HEK293T (cell line): ENCODE measurements at regions not wholly inside any gene's neighbourhood (a gene's known extent, or its start where the extent isn't known, plus 50 kb on each side); places are given as distances from the start of the nearest gene placed in this dataset.

Experiments
- CTCF ChIA-PET: fragments of 350-600 bp; formaldehyde crosslinking; extraction: SDS; loops from one replicate; lab custom pipeline; 2021; ENCODE audit warnings: antibody characterized with exemption, inconsistent platforms; lab: Yijun Ruan, JAX
- POLR2A ChIA-PET: fragments of 350-600 bp; formaldehyde crosslinking; extraction: SDS; loops from one replicate; lab custom pipeline; 2020; ENCODE audit warnings: antibody characterized with exemption, inconsistent platforms; lab: Yijun Ruan, JAX
- DNase-seq: peaks from one replicate; pipeline ENCODE4 v3.0.0; 2012; ENCODE audit warnings: mixed read lengths; ENCODE audit errors: extremely low spot score
- ARNT ChIP-seq: fragments of 450-650 bp; IDR thresholded peaks from 2 replicates; pipeline ENCODE4 v1.6.1; 2017; ENCODE audit warnings: mild to moderate bottlenecking
- BHLHE40 ChIP-seq: fragments of 450-650 bp; IDR thresholded peaks from 2 replicates; pipeline ENCODE4 v1.6.1; 2016; ENCODE audit warnings: mild to moderate bottlenecking, moderate library complexity, borderline replicate concordance
- CTBP1 ChIP-seq: fragments of 450-650 bp; IDR thresholded peaks from 2 replicates; pipeline ENCODE4 v1.6.1; 2016; ENCODE audit warnings: borderline replicate concordance
- ELF4 ChIP-seq: fragments of 450-650 bp; IDR thresholded peaks from 2 replicates; pipeline ENCODE4 v1.6.1; 2017; ENCODE audit warnings: antibody characterized with exemption
- FOXA1 ChIP-seq: fragments of 450-650 bp; IDR thresholded peaks from 2 replicates; pipeline ENCODE4 v1.6.1; 2016; ENCODE audit warnings: mild to moderate bottlenecking
- FOXK2 ChIP-seq: fragments of 450-650 bp; IDR thresholded peaks from 2 replicates; pipeline ENCODE4 v1.6.1; 2016; ENCODE audit warnings: mild to moderate bottlenecking
- FOXM1 ChIP-seq: fragments of 450-650 bp; IDR thresholded peaks from 2 replicates; pipeline ENCODE4 v1.6.1; 2017; ENCODE audit warnings: mild to moderate bottlenecking, borderline replicate concordance
- HDGF ChIP-seq: fragments of 450-650 bp; IDR thresholded peaks from 2 replicates; pipeline ENCODE4 v1.6.1; 2017; ENCODE audit warnings: antibody characterized with exemption, borderline replicate concordance
- L3MBTL2 ChIP-seq: fragments of 450-650 bp; conservative IDR thresholded peaks from 2 replicates; pipeline ENCODE4 v1.6.1; 2016; ENCODE audit warnings: mild to moderate bottlenecking
- LEF1 ChIP-seq: fragments of 450-650 bp; IDR thresholded peaks from 2 replicates; pipeline ENCODE4 v1.6.1; 2017; ENCODE audit warnings: mild to moderate bottlenecking, borderline replicate concordance
- NFRKB ChIP-seq: fragments of 450-650 bp; IDR thresholded peaks from 2 replicates; pipeline ENCODE4 v1.6.1; 2016; ENCODE audit warnings: mild to moderate bottlenecking, moderate library complexity
- SP1 ChIP-seq: fragments of 450-650 bp; IDR thresholded peaks from 2 replicates; pipeline ENCODE4 v1.6.1; 2017
- SUZ12 ChIP-seq: fragments of 450-650 bp; IDR thresholded peaks from 2 replicates; pipeline ENCODE4 v1.6.1; 2016; ENCODE audit warnings: mild to moderate bottlenecking
- TARDBP ChIP-seq: fragments of 450-650 bp; IDR thresholded peaks from 2 replicates; pipeline ENCODE4 v1.6.1; 2016
- ZNF384 ChIP-seq: fragments of 450-650 bp; IDR thresholded peaks from 2 replicates; pipeline ENCODE4 v1.6.1; 2016
- TF ChIP-seq, protein P1 (sequence below): fragments of 450-650 bp; IDR thresholded peaks from 2 replicates; pipeline ENCODE4 v1.6.1; 2016

DNA sequence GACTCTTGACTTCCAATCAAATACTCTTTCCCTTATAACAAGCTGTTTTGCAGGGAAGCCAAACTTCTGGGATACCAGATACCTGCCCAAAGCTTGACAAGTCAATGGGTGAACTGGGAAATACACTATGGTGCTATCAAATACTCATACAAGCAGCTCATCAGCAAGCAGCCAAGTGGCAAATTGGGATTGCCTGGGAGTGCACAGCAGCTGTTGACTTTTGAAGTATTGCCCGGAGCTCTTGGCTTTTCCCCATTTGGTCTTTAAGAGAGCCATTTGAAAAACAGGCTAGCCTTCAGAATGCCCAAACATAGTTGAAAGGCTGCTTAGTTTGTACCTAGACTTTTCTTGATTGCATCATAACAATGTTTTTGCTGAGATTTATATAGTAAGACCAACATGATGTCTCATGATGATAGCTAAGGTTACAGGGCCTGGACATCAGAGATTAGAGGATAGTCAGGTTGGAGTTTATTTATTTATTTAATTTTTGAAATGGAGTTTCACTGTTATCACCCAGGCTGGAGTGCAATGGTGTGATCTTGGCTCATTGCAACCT is 210.1 kb upstream of the ZNF608 start:
- ChIA-PET CTCF (interaction anchor here (0.7 kb wide), 2 partner anchors 11 to 668 kb away, joined by 3 read pairs; no protein-coding TSS in a partner anchor), POLR2A (interaction anchor here (0.7 kb wide), 1 partner anchor 327 kb away, joined by 3 read pairs; no protein-coding TSS in a partner anchor)
- TF ChIP-seq ZNF384 (no peak), ELF4 (no peak)
- no peak for DNase-seq

DNA sequence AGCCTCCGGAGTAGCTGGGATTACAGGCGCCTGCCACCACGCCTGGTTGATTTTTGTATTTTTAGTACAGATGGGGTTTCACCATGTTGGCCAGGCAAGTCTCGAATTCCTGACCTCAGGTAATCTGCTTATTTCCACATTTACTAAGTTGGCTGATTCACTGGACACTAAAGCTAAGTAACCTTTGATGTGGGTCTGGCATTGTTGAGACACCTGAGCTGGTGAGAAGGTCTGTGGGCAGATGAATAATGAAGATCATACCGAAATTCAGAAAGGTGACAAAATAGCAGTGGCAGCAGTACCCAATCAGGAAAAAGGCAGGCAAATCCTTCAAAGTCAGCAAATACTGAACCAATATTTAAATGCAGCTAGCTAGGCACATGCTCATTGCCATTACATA is 210.6 kb upstream of the ZNF608 start:
- CTCF ChIA-PET = no interaction called here
- TF ChIP-seq BHLHE40 = no peak
- TF ChIP-seq ELF4 = no peak
- TF ChIP-seq LEF1 = no peak
- TF ChIP-seq NFRKB = no peak
- no peak for TF ChIP-seq SUZ12
- no peak for TF ChIP-seq FOXA1
- TF ChIP-seq FOXK2 = no peak
- TF ChIP-seq TARDBP = no peak
- TF ChIP-seq, protein P1, sequence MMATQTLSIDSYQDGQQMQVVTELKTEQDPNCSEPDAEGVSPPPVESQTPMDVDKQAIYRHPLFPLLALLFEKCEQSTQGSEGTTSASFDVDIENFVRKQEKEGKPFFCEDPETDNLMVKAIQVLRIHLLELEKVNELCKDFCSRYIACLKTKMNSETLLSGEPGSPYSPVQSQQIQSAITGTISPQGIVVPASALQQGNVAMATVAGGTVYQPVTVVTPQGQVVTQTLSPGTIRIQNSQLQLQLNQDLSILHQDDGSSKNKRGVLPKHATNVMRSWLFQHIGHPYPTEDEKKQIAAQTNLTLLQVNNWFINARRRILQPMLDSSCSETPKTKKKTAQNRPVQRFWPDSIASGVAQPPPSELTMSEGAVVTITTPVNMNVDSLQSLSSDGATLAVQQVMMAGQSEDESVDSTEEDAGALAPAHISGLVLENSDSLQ = no peak
- no peak for TF ChIP-seq HDGF
- DNase-seq = no peak
- POLR2A ChIA-PET = no interaction called here

DNA sequence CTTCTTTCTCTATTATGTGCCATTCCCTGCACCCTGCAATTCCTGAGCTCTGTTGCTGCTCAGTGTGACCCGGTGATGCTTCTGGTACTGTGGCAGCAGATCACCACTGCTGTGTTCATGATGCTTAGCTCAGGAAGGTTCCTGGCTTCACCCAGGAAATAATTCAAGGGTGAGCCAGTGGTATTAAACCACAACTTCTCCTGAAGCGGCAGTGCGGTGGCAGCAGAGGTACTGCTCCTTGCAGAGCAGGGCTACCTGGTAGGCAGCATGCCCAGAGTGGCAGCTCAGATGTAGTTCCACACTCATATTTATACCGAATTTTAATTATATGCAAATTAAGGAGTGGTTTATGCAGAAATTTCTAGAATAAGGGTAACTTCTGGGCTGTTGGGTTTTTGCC is 213.8 kb upstream of the ZNF608 start:
- DNase-seq = no peak
- CTCF ChIA-PET = interaction anchor here (1.1 kb wide), 1 partner anchor 13 kb away, joined by 3 read pairs; no protein-coding TSS in a partner anchor
- TF ChIP-seq, protein P1 = no peak
- TF ChIP-seq CTBP1 (no peak), ZNF384 (no peak), FOXM1 (no peak), SUZ12 (no peak), ELF4 (no peak), FOXA1 (no peak), HDGF (no peak), ARNT (no peak), TARDBP (no peak), SP1 (no peak), BHLHE40 (no peak), L3MBTL2 (no peak), FOXK2 (no peak), LEF1 (no peak), NFRKB (no peak)
- POLR2A ChIA-PET = no interaction called here

DNA sequence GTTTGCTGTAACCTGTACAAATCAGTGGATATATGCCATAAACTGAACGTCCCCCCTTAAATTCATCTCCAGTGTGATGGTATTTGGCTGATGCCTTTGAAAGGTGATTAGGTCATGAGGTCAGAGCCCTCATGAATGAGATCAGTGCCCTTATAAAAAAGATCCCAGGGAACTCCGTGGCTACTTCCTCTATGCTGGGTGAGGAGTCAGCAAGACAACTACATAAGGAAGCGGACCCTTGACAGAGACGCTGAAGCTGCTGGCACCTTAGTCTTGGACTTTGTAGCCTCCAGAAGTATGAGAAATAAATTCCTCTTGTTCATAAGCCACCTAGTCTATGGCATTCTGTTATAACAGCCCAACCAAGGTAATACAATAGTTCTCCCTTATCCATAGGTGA is 215.1 kb upstream of the ZNF608 start:
- TF ChIP-seq ZNF384 (no peak), FOXA1 (no peak), FOXK2 (no peak), ARNT (no peak), L3MBTL2 (no peak), SUZ12 (no peak), SP1 (no peak), CTBP1 (no peak), BHLHE40 (no peak), ELF4 (no peak), HDGF (no peak), LEF1 (no peak), NFRKB (no peak), TARDBP (no peak), FOXM1 (no peak)
- TF ChIP-seq, protein P1 = no peak
- CTCF ChIA-PET = interaction anchor here (0.7 to 1.1 kb wide), 3 partner anchors 11 to 97 kb away, joined by 3 to 4 read pairs (median 3); no protein-coding TSS in a partner anchor

DNA sequence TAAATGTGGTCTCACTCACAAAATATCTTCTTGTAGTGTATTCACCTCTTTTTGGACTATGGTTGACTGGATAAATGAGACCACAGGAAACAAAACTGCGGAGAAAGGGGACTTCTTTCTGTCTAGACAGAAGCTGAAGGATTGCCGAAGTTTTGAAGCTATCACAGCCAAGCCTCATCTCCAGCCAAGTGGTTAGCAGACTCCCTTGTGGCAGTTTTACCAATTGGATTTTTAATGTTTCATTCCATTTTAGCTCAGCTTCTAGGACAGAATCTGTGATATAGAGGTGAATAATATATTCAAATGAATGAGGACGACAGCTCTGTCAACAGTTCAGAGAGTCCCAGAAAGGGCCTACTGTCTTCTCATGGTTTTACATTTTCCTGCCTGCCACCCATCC is 215.7 kb upstream of the ZNF608 start:
- ChIA-PET POLR2A (no interaction called here), CTCF (interaction anchor here (0.7 to 0.9 kb wide), 2 partner anchors 11 kb away, joined by 3 read pairs; no protein-coding TSS in a partner anchor)
- TF ChIP-seq FOXA1 = no peak
- no peak for TF ChIP-seq SUZ12
- no peak for TF ChIP-seq SP1
- TF ChIP-seq NFRKB = no peak
- no peak for TF ChIP-seq BHLHE40
- TF ChIP-seq ZNF384 = no peak
- no peak for TF ChIP-seq L3MBTL2
- TF ChIP-seq, protein P1 = no peak
- TF ChIP-seq FOXK2 = no peak
- no peak for DNase-seq

More for the DNA sequence above, 215.1 kb upstream of the ZNF608 start:
- POLR2A ChIA-PET = no interaction called here
- no peak for DNase-seq

DNA sequence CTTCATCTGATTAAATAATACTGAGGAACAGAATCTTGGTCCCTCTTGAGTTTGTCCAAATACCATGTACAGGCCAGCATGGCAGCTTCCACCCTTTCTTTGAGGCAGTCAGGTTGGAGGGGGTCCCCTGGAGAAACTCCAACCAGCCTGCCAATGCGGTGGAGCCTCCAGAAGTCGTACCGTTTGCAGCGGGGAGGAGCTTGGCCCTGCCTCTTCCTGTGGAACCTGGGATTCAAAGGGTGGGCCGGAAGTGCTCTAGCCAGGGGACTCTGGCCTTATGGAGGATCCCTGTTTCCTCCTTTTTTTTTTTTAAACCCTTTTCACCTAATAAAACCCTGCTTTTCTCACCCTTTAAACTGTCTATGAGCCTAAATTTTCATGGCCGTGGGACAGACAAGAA is 216.3 kb upstream of the ZNF608 start:
- ChIA-PET POLR2A (no interaction called here), CTCF (interaction anchor here (0.9 kb wide), 1 partner anchor 10 kb away, joined by 3 read pairs; no protein-coding TSS in a partner anchor)
- TF ChIP-seq ZNF384 (no peak), CTBP1 (no peak), TARDBP (no peak), SP1 (no peak), HDGF (no peak), NFRKB (no peak), FOXM1 (no peak), ARNT (no peak)
- TF ChIP-seq, protein P1 = no peak
- no peak for DNase-seq
